H9 (cell line): ENCODE measurements at regions not wholly inside any gene's neighbourhood (a gene's known extent, or its start where the extent isn't known, plus 50 kb on each side); places are given as distances from the start of the nearest gene placed in this dataset.

Source experiments
- DNase-seq: peaks from one replicate; pipeline ENCODE4 v3.0.0-alpha.2; 2017
- H2AFZ ChIP-seq: one replicate; pipeline ENCODE4 v1.6.1; 2013; ENCODE audit warnings: mild to moderate bottlenecking, low read length, control low read depth, moderate library complexity
- H2AK5ac ChIP-seq: 2 replicates; pipeline ENCODE4 v1.6.1; 2013; ENCODE audit warnings: low read length, control low read depth, mixed read lengths; ENCODE audit not compliant: insufficient read length
- H2BK120ac ChIP-seq: one replicate; pipeline ENCODE4 v1.6.1; 2013; ENCODE audit warnings: low read depth, mild to moderate bottlenecking, low read length, control low read depth, inconsistent platforms; ENCODE audit not compliant: poor library complexity, severe bottlenecking
- H2BK12ac ChIP-seq: 2 replicates; pipeline ENCODE4 v1.6.1; 2013; ENCODE audit warnings: low read length, control low read depth, mixed read lengths, low read depth; ENCODE audit not compliant: insufficient read length
- H2BK15ac ChIP-seq: 2 replicates; pipeline ENCODE4 v1.6.1; 2013; ENCODE audit warnings: low read depth, low read length, control low read depth
- H2BK20ac ChIP-seq: one replicate; pipeline ENCODE4 v1.6.1; 2013; ENCODE audit warnings: low read depth, mild to moderate bottlenecking, low read length, control low read depth, inconsistent platforms; ENCODE audit not compliant: poor library complexity, severe bottlenecking
- H2BK5ac ChIP-seq: 2 replicates; pipeline ENCODE4 v1.6.1; 2013; ENCODE audit warnings: low read length, control low read depth, mixed read lengths; ENCODE audit not compliant: insufficient read length
- H3K14ac ChIP-seq: 2 replicates; pipeline ENCODE4 v1.6.1; 2013; ENCODE audit warnings: low read length, control low read depth; ENCODE audit not compliant: insufficient read depth
- H3K18ac ChIP-seq: 2 replicates; pipeline ENCODE4 v1.6.1; 2013; ENCODE audit warnings: low read depth, mild to moderate bottlenecking, mixed read lengths, low read length, control low read depth; ENCODE audit not compliant: insufficient read length
- H3K23ac ChIP-seq: 2 replicates; pipeline ENCODE4 v1.6.1; 2013; ENCODE audit warnings: low read length, control low read depth, mixed read lengths, low read depth; ENCODE audit not compliant: insufficient read length
- H3K23me2 ChIP-seq: 2 replicates; pipeline ENCODE4 v1.6.1; 2013; ENCODE audit warnings: low read depth, mild to moderate bottlenecking, mixed read lengths, low read length, control low read depth; ENCODE audit not compliant: insufficient read length, poor library complexity, severe bottlenecking
- H3K27ac ChIP-seq: 2 replicates; pipeline ENCODE4 v1.5.1; 2013; ENCODE audit warnings: low read length, control low read depth, mixed read lengths, low read depth; ENCODE audit not compliant: insufficient read length
- H3K27me3 ChIP-seq: 2 replicates; pipeline ENCODE4 v1.6.1; 2013; ENCODE audit warnings: low read length, control low read depth, inconsistent platforms; ENCODE audit not compliant: insufficient read depth
- H3K4ac ChIP-seq: 2 replicates; pipeline ENCODE4 v1.6.1; 2013; ENCODE audit warnings: low read depth, mild to moderate bottlenecking, control low read depth, inconsistent platforms, low read length, moderate library complexity
- H3K4me1 ChIP-seq: 2 replicates; pipeline ENCODE4 v1.6.1; 2013; ENCODE audit warnings: low read length, control low read depth, inconsistent platforms; ENCODE audit not compliant: insufficient read depth
- H3K4me2 ChIP-seq: 2 replicates; pipeline ENCODE4 v1.6.1; 2013; ENCODE audit warnings: low read length, control low read depth, mixed read lengths; ENCODE audit not compliant: insufficient read length, insufficient read depth
- H3K56ac ChIP-seq: 2 replicates; pipeline ENCODE4 v1.6.1; 2013; ENCODE audit warnings: low read depth, mild to moderate bottlenecking, mixed read lengths, low read length, control low read depth; ENCODE audit not compliant: insufficient read length
- H3K79me1 ChIP-seq: 2 replicates; pipeline ENCODE4 v1.6.1; 2013; ENCODE audit warnings: low read depth, mild to moderate bottlenecking, moderate library complexity, low read length, control low read depth, inconsistent platforms; ENCODE audit not compliant: insufficient read depth, poor library complexity, severe bottlenecking
- H3K79me2 ChIP-seq: 2 replicates; pipeline ENCODE4 v1.6.1; 2013; ENCODE audit warnings: low read length, control low read depth, inconsistent platforms; ENCODE audit not compliant: insufficient read depth
- H3K9ac ChIP-seq: 2 replicates; pipeline ENCODE4 v1.6.1; 2013; ENCODE audit warnings: low read length, control low read depth, mixed read lengths; ENCODE audit not compliant: insufficient read length; ENCODE audit errors: extremely low read depth
- H3K9me3 ChIP-seq: one replicate; pipeline ENCODE4 v1.6.1; 2013; ENCODE audit warnings: low read depth, low read length, inconsistent platforms; ENCODE audit not compliant: control insufficient read depth
- H3T11ph ChIP-seq: one replicate; pipeline ENCODE4 v1.6.1; 2013; ENCODE audit warnings: mild to moderate bottlenecking, low read length, control low read depth, inconsistent platforms
- H4K20me1 ChIP-seq: one replicate; pipeline ENCODE4 v1.6.1; 2013; ENCODE audit not compliant: control insufficient read depth, insufficient read length, insufficient read depth
- H4K5ac ChIP-seq: 2 replicates; pipeline ENCODE4 v1.6.1; 2013; ENCODE audit warnings: low read depth, mild to moderate bottlenecking, mixed read lengths, low read length, control low read depth; ENCODE audit not compliant: insufficient read length
- H4K8ac ChIP-seq: replicated peaks from 2 replicates; pipeline ENCODE4 v1.6.1; 2013; ENCODE audit warnings: low read length, control low read depth, mixed read lengths, low read depth; ENCODE audit not compliant: insufficient read length
- H4K91ac ChIP-seq: 2 replicates; pipeline ENCODE4 v1.6.1; 2013; ENCODE audit warnings: low read depth, mild to moderate bottlenecking, moderate library complexity, mixed read lengths, low read length, control low read depth; ENCODE audit not compliant: insufficient read length
- H3K27ac Mint-ChIP-seq, 3 experiments: 2 replicates in 2 of 3; 3 replicates in 1 of 3; pipeline ENCODE4 v1.8.0; 2020 to 2021; ENCODE audit warnings: mixed read lengths in 3 of 3, mild to moderate bottlenecking in 1 of 3, moderate library complexity in 1 of 3
- H3K27me3 Mint-ChIP-seq: 2 replicates; pipeline ENCODE4 v1.8.0; 2021; ENCODE audit warnings: low read depth, mild to moderate bottlenecking, moderate library complexity, mixed read lengths
- H3K36me3 Mint-ChIP-seq, 3 experiments: 2 replicates in 2 of 3; 3 replicates in 1 of 3; pipeline ENCODE4 v1.8.0; 2020 to 2021; ENCODE audit warnings: low read depth in 3 of 3, mixed read lengths in 3 of 3; ENCODE audit not compliant: insufficient read depth in 1 of 3
- H3K4me1 Mint-ChIP-seq, 2 experiments: 2 replicates each; pipeline ENCODE4 v1.8.0; 2020; ENCODE audit warnings: mixed read lengths in 2 of 2
- H3K4me3 Mint-ChIP-seq, 2 experiments: 2 replicates in 1 of 2; 3 replicates in 1 of 2; pipeline ENCODE4 v1.8.0; 2020 to 2021; ENCODE audit warnings: mild to moderate bottlenecking in 2 of 2, mixed read lengths in 2 of 2, moderate library complexity in 1 of 2
- H3K9me3 Mint-ChIP-seq, 2 experiments: 2 replicates in 1 of 2; 3 replicates in 1 of 2; pipeline ENCODE4 v1.8.0; 2020; ENCODE audit warnings: mild to moderate bottlenecking in 2 of 2, mixed read lengths in 2 of 2, moderate library complexity in 1 of 2
- CTCF ChIP-seq: fragments of 200-600 bp; sonication (generic); conservative IDR thresholded peaks from 3 replicates; pipeline ENCODE4 v1.8.0; 2021; ENCODE audit warnings: antibody characterized with exemption, mild to moderate bottlenecking
- WGBS: extraction: QIAGEN DNeasy Blood & Tissue Kit; methylation state at CpG from one replicate; pipeline ENCODE4 v1.1.7; 2013; ENCODE audit warnings: missing lambda C conversion rate, low lambda C conversion rate, mixed read lengths; ENCODE audit not compliant: insufficient read length; ENCODE audit errors: extremely low coverage; 5-methylcytosine and 5-hydroxymethylcytosine counted together

- Histone ChIP-seq H3K23ac (no peak overlapping the region), H2BK15ac (no peak overlapping the region), H3K56ac (no peak overlapping the region), H4K20me1 (no peaks in the 10 kb centered on the region), H3K4me1 (no peaks in the 10 kb centered on the region), H3K14ac (no peak overlapping the region), H4K5ac (no peak overlapping the region), H3K4me2 (no peak overlapping the region), H3K18ac (no peak overlapping the region), H3K27ac (no peak overlapping the region), H3K79me2 (no peaks in the 10 kb centered on the region), H3K4ac (no peak overlapping the region), H3K27me3 (no peaks in the 10 kb centered on the region), H3K23me2 (no peaks in the 10 kb centered on the region), H3K9ac (no peak overlapping the region), H2BK5ac (no peak overlapping the region), H2BK12ac (no peak overlapping the region), H3K9me3 (no peaks in the 10 kb centered on the region), H2BK20ac (no peak overlapping the region), H4K8ac (no peak overlapping the region), H3K79me1 (no peaks in the 10 kb centered on the region), H3T11ph (no peak overlapping the region), H2AK5ac (no peak overlapping the region), H2AFZ (no peak overlapping the region), H2BK120ac (no peak overlapping the region), H4K91ac (no peak overlapping the region)
- Mint-ChIP-seq H3K4me3 (no peak overlapping the region), H3K9me3 (peaks cover 18 to 27% of the 10 kb centered on the region in 2 experiments; a peak in 4 of 5 replicates), H3K36me3 (peaks cover 0 to 12% (median 4%) of the 10 kb centered on the region in 3 experiments; a peak in 2 of 7 replicates), H3K27ac (no peak overlapping the region), H3K4me1 (peaks cover 0 to 3% of the 10 kb centered on the region in 2 experiments; a peak in 1 of 4 replicates), H3K27me3 (no peaks in the 10 kb centered on the region)
- WGBS, result no CpG with 5 or more reads among the region's 5 CpGs
- DNase-seq, result no peak
- TF ChIP-seq CTCF, result no peak
Observed at GRCh38 chr16:72442385-72443158, 270.6 kb upstream of the PMFBP1 start.
